Loucy (cell line): ENCODE measurements at regions not wholly inside any gene's neighbourhood (a gene's known extent, or its start where the extent isn't known, plus 50 kb on each side); places are given as distances from the start of the nearest gene placed in this dataset.

ENCODE experiments used
- H2AFZ ChIP-seq: fragments of 200-600 bp; sonication (generic); 2 replicates; pipeline ENCODE4 v1.6.0; 2016; ENCODE audit warnings: antibody characterized with exemption, mild to moderate bottlenecking, low read length, moderate library complexity
- H3F3A ChIP-seq: fragments of 200-600 bp; 2 replicates; pipeline ENCODE4 v1.6.0; 2016; ENCODE audit warnings: antibody characterized with exemption, low read depth, mild to moderate bottlenecking
- H3K27me3 ChIP-seq: fragments of 200-600 bp; sonication (generic); 2 replicates; pipeline ENCODE4 v1.6.1; 2014; ENCODE audit warnings: low read length, mild to moderate bottlenecking; ENCODE audit not compliant: insufficient read depth, poor library complexity, severe bottlenecking
- H3K36me3 ChIP-seq: fragments of 200-600 bp; sonication (generic); 2 replicates; pipeline ENCODE4 v1.6.1; 2016; ENCODE audit warnings: low read length; ENCODE audit not compliant: insufficient read depth
- H3K4me1 ChIP-seq: fragments of 200-600 bp; sonication (generic); 2 replicates; pipeline ENCODE4 v1.5.1; 2014; ENCODE audit warnings: low read length, mild to moderate bottlenecking; ENCODE audit not compliant: insufficient read depth, poor library complexity, severe bottlenecking
- H3K4me2 ChIP-seq: fragments of 200-600 bp; sonication (generic); 2 replicates; pipeline ENCODE4 v1.6.0; 2014; ENCODE audit warnings: antibody characterized with exemption, low read length, low read depth, mild to moderate bottlenecking; ENCODE audit not compliant: poor library complexity, severe bottlenecking
- H3K4me3 ChIP-seq: fragments of 200-600 bp; sonication (generic); 2 replicates; pipeline ENCODE4 v1.5.1; 2014; ENCODE audit warnings: low read length, mild to moderate bottlenecking, mixed read lengths; ENCODE audit not compliant: poor library complexity, severe bottlenecking
- H3K79me2 ChIP-seq: fragments of 200-600 bp; sonication (generic); 2 replicates; pipeline ENCODE4 v1.6.1; 2014; ENCODE audit warnings: low read length; ENCODE audit not compliant: insufficient read depth
- H3K9ac ChIP-seq: fragments of 200-600 bp; sonication (generic); 2 replicates; pipeline ENCODE4 v1.6.0; 2014; ENCODE audit warnings: mild to moderate bottlenecking, low read depth, low read length, moderate library complexity; ENCODE audit not compliant: poor library complexity, severe bottlenecking
- H3K9me2 ChIP-seq: fragments of 200-600 bp; sonication (generic); replicated peaks from 2 replicates; pipeline ENCODE4 v1.6.1; 2016; ENCODE audit warnings: low read depth, low read length, mixed read lengths
- H3K9me3 ChIP-seq: fragments of 200-600 bp; sonication (generic); 2 replicates; pipeline ENCODE4 v1.6.1; 2014; ENCODE audit warnings: mild to moderate bottlenecking, antibody characterized with exemption, low read length, low read depth; ENCODE audit not compliant: insufficient read depth
- H4K20me1 ChIP-seq: fragments of 200-600 bp; sonication (generic); 2 replicates; pipeline ENCODE4 v1.6.0; 2014; ENCODE audit warnings: antibody characterized with exemption, low read length, mild to moderate bottlenecking; ENCODE audit not compliant: insufficient read depth, poor library complexity, severe bottlenecking
- CTCF ChIP-seq: fragments of 200-600 bp; sonication (generic); conservative IDR thresholded peaks from 2 replicates; pipeline ENCODE4 v1.5.1; 2014; ENCODE audit warnings: mild to moderate bottlenecking, antibody characterized with exemption, low read length
- EZH2phosphoT487 ChIP-seq: fragments of 200-600 bp; IDR thresholded peaks from 2 replicates; pipeline ENCODE4 v1.6.1; 2018; ENCODE audit warnings: antibody characterized with exemption, mild to moderate bottlenecking, moderate library complexity, borderline replicate concordance

GRCh38 chr4:177607111-177607573 is 164.9 kb upstream of the AGA start:
- Histone ChIP-seq H3F3A (no peaks in the 10 kb centered on the region), H3K79me2 (no peaks in the 10 kb centered on the region), H3K4me2 (no peak overlapping the region), H3K4me1 (no peaks in the 10 kb centered on the region), H3K9me2 (no peaks in the 10 kb centered on the region), H3K27me3 (no peaks in the 10 kb centered on the region), H4K20me1 (no peaks in the 10 kb centered on the region), H3K36me3 (no peaks in the 10 kb centered on the region), H2AFZ (no peak overlapping the region), H3K4me3 (no peak overlapping the region), H3K9me3 (peaks cover 3% of the 10 kb centered on the region; the same call in 1 of the 2 replicates), H3K9ac (no peak overlapping the region)
- TF ChIP-seq EZH2phosphoT487 = no peak
- TF ChIP-seq CTCF = no peak

- no peaks in the 10 kb centered on the region for H3K9me2 ChIP-seq
- no peaks in the 10 kb centered on the region for H3K27me3 ChIP-seq
- H3K4me1 ChIP-seq = no peaks in the 10 kb centered on the region
- H3K4me3 ChIP-seq = no peak overlapping the region
- no peaks in the 10 kb centered on the region for H3F3A ChIP-seq
- H4K20me1 ChIP-seq = no peaks in the 10 kb centered on the region
- no peak overlapping the region for H3K4me2 ChIP-seq
- no peaks in the 10 kb centered on the region for H3K36me3 ChIP-seq
- TF ChIP-seq EZH2phosphoT487 = no peak
- H3K9ac ChIP-seq = no peak overlapping the region
- no peaks in the 10 kb centered on the region for H3K79me2 ChIP-seq
- no peak overlapping the region for H2AFZ ChIP-seq
- H3K9me3 ChIP-seq = no peaks in the 10 kb centered on the region
Measured at GRCh38 chr4:177611974-177612664, 169.9 kb upstream of the AGA start.

- TF ChIP-seq CTCF (no peak), EZH2phosphoT487 (no peak)
- Histone ChIP-seq H2AFZ (no peak overlapping the region), H3K79me2 (no peaks in the 10 kb centered on the region), H3K4me3 (no peak overlapping the region), H3K4me1 (no peaks in the 10 kb centered on the region), H3K36me3 (no peaks in the 10 kb centered on the region), H3K9me3 (no peaks in the 10 kb centered on the region), H3F3A (no peaks in the 10 kb centered on the region), H3K4me2 (no peak overlapping the region), H3K9ac (no peak overlapping the region), H3K9me2 (no peaks in the 10 kb centered on the region), H3K27me3 (no peaks in the 10 kb centered on the region), H4K20me1 (no peaks in the 10 kb centered on the region)
Measured at GRCh38 chr4:177612684-177613083, 170.4 kb upstream of the AGA start.

- H3K4me3 ChIP-seq = no peak overlapping the region
- no peaks in the 10 kb centered on the region for H3K79me2 ChIP-seq
- H3K9me2 ChIP-seq = no peaks in the 10 kb centered on the region
- no peaks in the 10 kb centered on the region for H3K4me1 ChIP-seq
- no peaks in the 10 kb centered on the region for H3K36me3 ChIP-seq
- H3K9ac ChIP-seq = no peak overlapping the region
- no peaks in the 10 kb centered on the region for H3K27me3 ChIP-seq
- no peaks in the 10 kb centered on the region for H4K20me1 ChIP-seq
- H3K9me3 ChIP-seq = no peaks in the 10 kb centered on the region
- TF ChIP-seq EZH2phosphoT487 = no peak
- TF ChIP-seq CTCF = no peak
- no peaks in the 10 kb centered on the region for H3F3A ChIP-seq
- no peak overlapping the region for H3K4me2 ChIP-seq
- no peak overlapping the region for H2AFZ ChIP-seq
Measured at GRCh38 chr4:177632481-177632880, 190.2 kb upstream of the AGA start.
